ENCODE measurements at regions not wholly inside any gene's neighbourhood (a gene's known extent, or its start where the extent isn't known, plus 50 kb on each side); places are given as distances from the start of the nearest gene placed in this dataset.

- TF ChIP-seq CTCF (IDR thresholded peaks at IDR 0.05; ENCODE audit: insufficient read depth, low read length) (no peak), GABPA (IDR thresholded peaks at IDR 0.05; ENCODE audit: low read depth) (no peak)
Measured at GRCh38 chr20:60411813-60412212, 453.6 kb downstream of the CDH26 start.

All from HL-60 (cell line).